ENCODE measurements at regions not wholly inside any gene's neighbourhood (a gene's known extent, or its start where the extent isn't known, plus 50 kb on each side); places are given as distances from the start of the nearest gene placed in this dataset.

DNA sequence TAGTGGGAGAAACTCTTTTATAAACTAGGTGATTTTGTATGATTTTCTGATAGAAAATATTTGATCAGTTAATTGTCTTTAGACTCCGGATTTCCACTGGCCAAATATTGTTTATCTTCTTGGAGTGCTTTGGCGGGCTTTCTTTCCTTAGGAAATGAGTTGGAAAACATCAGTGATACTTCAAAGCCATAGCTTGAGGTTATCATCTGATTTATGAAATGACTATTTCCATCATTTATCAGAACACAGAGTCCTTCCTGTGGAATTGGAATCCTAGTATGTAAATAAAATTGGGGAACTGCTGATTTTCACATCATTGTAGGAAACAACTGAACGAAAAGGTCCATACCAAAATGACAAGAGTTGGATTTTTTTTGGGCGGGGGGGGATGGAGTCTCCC is 186.0 kb upstream of the DCN start:
- Mint-ChIP-seq H3K4me3 (ENCODE audit: unreplicated experiment) (no peak overlapping the region), H3K27ac (ENCODE audit: unreplicated experiment) (no peak overlapping the region), H3K9me3 (ENCODE audit: unreplicated experiment) (no peaks in the 10 kb centered on the region), H3K4me1 (ENCODE audit: low read depth, unreplicated experiment) (no peaks in the 10 kb centered on the region), H3K36me3 (ENCODE audit: low read depth, unreplicated experiment) (no peaks in the 10 kb centered on the region), H3K27me3 (ENCODE audit: low read depth, unreplicated experiment) (no peaks in the 10 kb centered on the region)
- Histone ChIP-seq H3K4me2 (ENCODE audit: low read length) (no peak overlapping the region), H3K9ac (ENCODE audit: low read length) (no peak overlapping the region), H3K27me3 (ENCODE audit: insufficient read depth, low read length) (no peaks in the 10 kb centered on the region), H3K36me3 (ENCODE audit: insufficient read depth, low read length) (no peaks in the 10 kb centered on the region), H4K20me1 (ENCODE audit: insufficient read depth, low read length) (no peaks in the 10 kb centered on the region), H3K9me3 (ENCODE audit: insufficient read depth, low read depth, low read length) (no peaks in the 10 kb centered on the region), H3K4me1 (ENCODE audit: insufficient read depth, low read length) (no peaks in the 10 kb centered on the region), H3K79me2 (ENCODE audit: insufficient read depth, low read length) (no peaks in the 10 kb centered on the region), H3K4me3 (ENCODE audit: insufficient read depth, low read depth, low read length) (no peak overlapping the region), H2AFZ (ENCODE audit: low read depth, low read length) (no peak overlapping the region), H3K27ac (ENCODE audit: low read depth, low read length) (no peak overlapping the region)
- DNase-seq (ENCODE audit: low read depth) (no peak), FAIRE-seq (no peak)
- TF ChIP-seq CTCF (IDR thresholded peaks at IDR 0.05; ENCODE audit: insufficient read depth, low read depth, low read length) (no peak), EZH2 (IDR thresholded peaks at IDR 0.05; ENCODE audit: insufficient read depth, low read length) (no peak)

GRCh38 chr12:91367234-91367849 is 184.7 kb upstream of the DCN start:
- H3K27ac Mint-ChIP-seq (ENCODE audit: unreplicated experiment), result no peak overlapping the region
- H3K27me3 ChIP-seq (ENCODE audit: insufficient read depth, low read length), result no peaks in the 10 kb centered on the region
- H3K4me2 ChIP-seq (ENCODE audit: low read length), result no peak overlapping the region
- no peak overlapping the region for H3K27ac ChIP-seq (ENCODE audit: low read depth, low read length)
- DNase-seq (ENCODE audit: low read depth), result no peak
- H4K20me1 ChIP-seq (ENCODE audit: insufficient read depth, low read length), result no peaks in the 10 kb centered on the region
- no peaks in the 10 kb centered on the region for H3K36me3 Mint-ChIP-seq (ENCODE audit: low read depth, unreplicated experiment)
- no peak for FAIRE-seq
- TF ChIP-seq EZH2 (IDR thresholded peaks at IDR 0.05; ENCODE audit: insufficient read depth, low read length) (no peak), CTCF (IDR thresholded peaks at IDR 0.05; ENCODE audit: insufficient read depth, low read depth, low read length) (peak; percentile 34)
- no peak overlapping the region for H3K4me3 ChIP-seq (ENCODE audit: insufficient read depth, low read depth, low read length)
- H3K4me1 ChIP-seq (ENCODE audit: insufficient read depth, low read length), result no peaks in the 10 kb centered on the region
- no peaks in the 10 kb centered on the region for H3K9me3 Mint-ChIP-seq (ENCODE audit: unreplicated experiment)
- no peaks in the 10 kb centered on the region for H3K9me3 ChIP-seq (ENCODE audit: insufficient read depth, low read depth, low read length)
- no peaks in the 10 kb centered on the region for H3K36me3 ChIP-seq (ENCODE audit: insufficient read depth, low read length)
- H2AFZ ChIP-seq (ENCODE audit: low read depth, low read length), result no peak overlapping the region
- H3K4me3 Mint-ChIP-seq (ENCODE audit: unreplicated experiment), result no peak overlapping the region
- no peak overlapping the region for H3K9ac ChIP-seq (ENCODE audit: low read length)
- no peaks in the 10 kb centered on the region for H3K79me2 ChIP-seq (ENCODE audit: insufficient read depth, low read length)
- H3K4me1 Mint-ChIP-seq (ENCODE audit: low read depth, unreplicated experiment), result no peaks in the 10 kb centered on the region
- H3K27me3 Mint-ChIP-seq (ENCODE audit: low read depth, unreplicated experiment), result no peaks in the 10 kb centered on the region

GRCh38 chr12:91364471-91365184 is 182.0 kb upstream of the DCN start:
- Histone ChIP-seq H3K9me3 (ENCODE audit: insufficient read depth, low read depth, low read length) (no peaks in the 10 kb centered on the region), H3K4me1 (ENCODE audit: insufficient read depth, low read length) (no peaks in the 10 kb centered on the region), H2AFZ (ENCODE audit: low read depth, low read length) (no peak overlapping the region), H3K36me3 (ENCODE audit: insufficient read depth, low read length) (no peaks in the 10 kb centered on the region), H3K9ac (ENCODE audit: low read length) (no peak overlapping the region), H4K20me1 (ENCODE audit: insufficient read depth, low read length) (no peaks in the 10 kb centered on the region), H3K27ac (ENCODE audit: low read depth, low read length) (no peak overlapping the region), H3K4me2 (ENCODE audit: low read length) (no peak overlapping the region), H3K79me2 (ENCODE audit: insufficient read depth, low read length) (no peaks in the 10 kb centered on the region), H3K27me3 (ENCODE audit: insufficient read depth, low read length) (peaks cover 3% of the 10 kb centered on the region), H3K4me3 (ENCODE audit: insufficient read depth, low read depth, low read length) (no peak overlapping the region)
- FAIRE-seq, result no peak
- Mint-ChIP-seq H3K36me3 (ENCODE audit: low read depth, unreplicated experiment) (no peaks in the 10 kb centered on the region), H3K4me1 (ENCODE audit: low read depth, unreplicated experiment) (no peaks in the 10 kb centered on the region), H3K9me3 (ENCODE audit: unreplicated experiment) (no peaks in the 10 kb centered on the region), H3K4me3 (ENCODE audit: unreplicated experiment) (no peak overlapping the region), H3K27ac (ENCODE audit: unreplicated experiment) (no peak overlapping the region), H3K27me3 (ENCODE audit: low read depth, unreplicated experiment) (no peaks in the 10 kb centered on the region)
- TF ChIP-seq CTCF (IDR thresholded peaks at IDR 0.05; ENCODE audit: insufficient read depth, low read depth, low read length) (no peak), EZH2 (IDR thresholded peaks at IDR 0.05; ENCODE audit: insufficient read depth, low read length) (no peak)
- no peak for DNase-seq (ENCODE audit: low read depth)
